ENCODE measurements at regions not wholly inside any gene's neighbourhood (a gene's known extent, or its start where the extent isn't known, plus 50 kb on each side); places are given as distances from the start of the nearest gene placed in this dataset.

DNA sequence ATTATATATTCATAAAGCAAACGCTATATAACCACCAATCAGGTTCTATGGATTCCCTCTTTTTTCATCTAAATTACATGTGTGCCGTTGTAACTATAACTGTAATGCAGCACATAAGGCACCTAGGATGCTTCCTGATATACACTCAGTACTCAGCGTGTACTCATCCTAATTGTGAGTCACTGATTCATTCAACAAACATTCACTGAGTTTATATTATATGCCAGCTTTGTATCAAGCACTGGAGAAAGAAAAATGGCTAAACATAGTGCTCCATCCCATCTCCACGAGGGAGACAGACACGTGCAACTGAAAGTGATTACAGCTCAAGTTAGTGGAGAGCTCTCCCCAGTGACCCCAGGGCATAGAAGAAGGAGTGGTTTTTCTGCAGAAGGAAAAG is 49.9 kb upstream of the SYN3 start:
- Mint-ChIP-seq H3K36me3 (ENCODE audit: insufficient read depth, unreplicated experiment) (no peaks in the 10 kb centered on the region), H3K4me1 (ENCODE audit: low read depth, unreplicated experiment) (no peaks in the 10 kb centered on the region), H3K9me3 (ENCODE audit: unreplicated experiment) (no peaks in the 10 kb centered on the region), H3K27ac (ENCODE audit: unreplicated experiment) (no peak overlapping the region), H3K27me3 (ENCODE audit: insufficient read depth, unreplicated experiment) (peaks cover 5% of the 10 kb centered on the region), H3K4me3 (ENCODE audit: unreplicated experiment) (no peak overlapping the region)
- no peaks in the 10 kb centered on the region for H3K4me1 ChIP-seq
- TF ChIP-seq, protein P1, sequence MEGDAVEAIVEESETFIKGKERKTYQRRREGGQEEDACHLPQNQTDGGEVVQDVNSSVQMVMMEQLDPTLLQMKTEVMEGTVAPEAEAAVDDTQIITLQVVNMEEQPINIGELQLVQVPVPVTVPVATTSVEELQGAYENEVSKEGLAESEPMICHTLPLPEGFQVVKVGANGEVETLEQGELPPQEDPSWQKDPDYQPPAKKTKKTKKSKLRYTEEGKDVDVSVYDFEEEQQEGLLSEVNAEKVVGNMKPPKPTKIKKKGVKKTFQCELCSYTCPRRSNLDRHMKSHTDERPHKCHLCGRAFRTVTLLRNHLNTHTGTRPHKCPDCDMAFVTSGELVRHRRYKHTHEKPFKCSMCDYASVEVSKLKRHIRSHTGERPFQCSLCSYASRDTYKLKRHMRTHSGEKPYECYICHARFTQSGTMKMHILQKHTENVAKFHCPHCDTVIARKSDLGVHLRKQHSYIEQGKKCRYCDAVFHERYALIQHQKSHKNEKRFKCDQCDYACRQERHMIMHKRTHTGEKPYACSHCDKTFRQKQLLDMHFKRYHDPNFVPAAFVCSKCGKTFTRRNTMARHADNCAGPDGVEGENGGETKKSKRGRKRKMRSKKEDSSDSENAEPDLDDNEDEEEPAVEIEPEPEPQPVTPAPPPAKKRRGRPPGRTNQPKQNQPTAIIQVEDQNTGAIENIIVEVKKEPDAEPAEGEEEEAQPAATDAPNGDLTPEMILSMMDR (IDR thresholded peaks at IDR 0.05; ENCODE audit: insufficient read depth in 1 of 2, low read depth in 1 of 2, low read length in 1 of 2, severe bottlenecking in 1 of 2, unreplicated experiment in 1 of 2), result no peak
- H3K9me3 ChIP-seq, result no peaks in the 10 kb centered on the region
- no TSS peak for BruUV-seq (replicated peaks)
- intact Hi-C loops (cut with micrococcal nuclease; ENCODE audit: unreplicated experiment), result no loop called here
- no peak for DNase-seq
- POLR2A ChIA-PET, result no interaction called here
- H3K27me3 ChIP-seq (replicated peaks; ENCODE audit: control insufficient read depth, insufficient read depth, low read length), result no peaks in the 10 kb centered on the region
- CTCF ChIA-PET, result no interaction called here
- no peak overlapping the region for H3K4me3 ChIP-seq (ENCODE audit: low read depth, low read length)
- no peaks in the 10 kb centered on the region for H3K36me3 ChIP-seq (ENCODE audit: control insufficient read depth, insufficient read depth, low read length)

Data from Caco-2 (cell line).